Left colon (tissue), 2 donors: ENCODE measurements at regions not wholly inside any gene's neighbourhood (a gene's known extent, or its start where the extent isn't known, plus 50 kb on each side); places are given as distances from the start of the nearest gene placed in this dataset.
A peak's percentile ranks its signal among the peaks of the same experiment; 100 is the strongest.
"Not testable (repeated sequence)": the region's sequence is repeated elsewhere in the genome, so short reads cannot be mapped to it uniquely, and the experiment has no call there.

ENCODE experiments used
- ATAC-seq: fragments of 200-7000 bp; cut with Tn5 transposase; one replicate; pipeline ENCODE4 v1.9.1; 2020; ENCODE audit warnings: mild to moderate bottlenecking, moderate library complexity
- DNase-seq, 2 donors: peaks; one replicate each; pipeline ENCODE4 v3.0.0-alpha.2; 2020
- intact Hi-C, 2 donors: fragments of 100-400 bp; cut with DNase I in 1 of 2; cut with micrococcal nuclease in 1 of 2; formaldehyde crosslinking; loops; one replicate each; pipeline versions ENCODE4 v1.11.2 to v1.14.0; 2022; cut with DNase I, micrococcal nuclease
- donor health status: DM: no; HTN: no; CAD: no.
- donor health status: DM: yes; HTN: yes; CAD: no.

DNA sequence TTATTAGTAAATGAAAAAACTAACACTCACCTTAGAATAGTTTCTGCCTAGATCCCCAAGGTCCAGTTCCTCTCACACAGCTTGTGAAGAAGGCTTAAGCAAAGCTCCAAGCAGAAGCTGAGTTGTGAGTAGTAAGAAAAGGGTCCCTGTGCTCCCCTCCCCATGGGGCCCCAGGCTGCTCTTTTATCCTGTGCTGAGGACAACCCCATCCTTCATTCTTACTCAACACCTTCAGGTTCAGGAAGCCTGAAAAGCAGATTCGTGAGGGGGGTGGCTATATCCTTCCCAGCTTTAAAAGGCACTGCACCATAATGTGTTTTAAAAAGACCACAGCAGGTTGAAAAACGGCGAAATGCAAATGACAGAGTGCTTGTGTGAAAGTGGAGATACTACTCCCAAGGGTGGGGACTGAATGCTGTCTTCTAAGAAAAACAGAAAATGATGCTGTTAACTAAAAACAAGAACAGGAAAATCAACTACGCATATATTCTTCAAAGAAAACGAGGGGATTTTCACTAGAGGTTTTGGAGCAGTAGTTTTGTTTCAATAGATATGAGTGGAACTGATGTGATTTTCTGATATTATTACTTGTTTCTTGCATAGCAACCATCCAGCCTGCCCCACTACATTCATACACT lies 182.7 kb downstream of the KTN1 start:
- intact Hi-C loops: no loop called here
- no peak for DNase-seq
- no peak for ATAC-seq

DNA sequence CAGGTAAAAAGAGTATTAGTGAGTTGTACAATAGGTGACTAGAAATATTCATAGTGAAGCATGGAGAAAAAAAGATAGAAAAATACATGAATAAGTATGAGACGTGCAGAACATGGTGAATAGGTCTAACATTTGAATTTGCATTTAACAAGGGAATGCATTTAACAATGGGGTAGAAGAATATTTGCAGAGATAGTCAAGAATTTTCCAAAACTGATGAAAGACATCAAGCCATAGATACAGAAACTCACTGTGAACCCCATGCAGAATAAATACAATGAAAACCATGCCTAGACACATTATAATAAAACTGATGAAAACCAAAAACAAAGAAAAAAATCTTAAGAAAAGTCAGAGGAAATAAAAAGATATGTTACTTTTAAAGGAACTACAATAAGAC lies 184.8 kb downstream of the KTN1 start:
- intact Hi-C loops: no loop called here
- no peak for ATAC-seq
- no peak for DNase-seq

DNA sequence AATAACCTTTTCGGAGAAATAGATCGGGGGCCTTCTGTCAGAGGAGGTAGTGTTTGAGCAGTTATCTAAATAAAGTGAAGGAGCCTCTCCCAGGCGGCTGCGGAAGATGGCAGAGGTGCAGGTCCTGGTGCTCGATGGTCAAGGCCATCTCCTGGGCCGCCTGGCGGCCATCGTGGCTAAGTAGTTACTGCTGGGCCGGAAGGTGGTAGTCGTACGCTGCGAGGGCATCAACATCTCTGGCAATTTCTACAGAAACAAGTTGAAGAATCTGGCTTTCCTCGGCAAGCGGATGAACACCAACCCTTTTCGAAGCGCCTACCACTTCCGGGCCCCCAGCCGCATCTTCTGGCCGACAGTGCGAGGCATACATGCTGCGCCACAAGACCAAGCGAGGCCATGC lies 186.1 kb downstream of the KTN1 start:
- ATAC-seq: no peak
- intact Hi-C loops: no loop called here
- no peak for DNase-seq

DNA sequence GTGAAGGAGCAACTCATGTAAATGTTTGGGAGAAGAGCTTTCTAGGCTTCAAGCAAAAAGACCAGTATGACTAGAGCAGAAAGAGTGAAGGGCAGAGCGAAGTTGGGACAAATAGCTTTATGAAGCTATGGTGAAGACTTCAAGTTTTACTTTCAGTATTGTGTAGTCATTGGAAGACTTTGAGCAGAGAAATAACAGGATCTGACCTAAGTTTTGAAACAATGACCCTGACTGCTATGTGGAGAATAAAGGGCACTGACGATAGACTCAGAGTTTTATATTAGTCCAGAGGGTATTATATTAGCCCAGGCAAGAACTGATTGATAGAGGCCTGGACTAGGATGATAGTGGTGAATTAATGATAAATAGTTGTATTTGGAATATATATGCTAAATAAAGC lies 187.3 kb downstream of the KTN1 start:
- intact Hi-C loops: no loop called here
- no peak for DNase-seq
- no peak for ATAC-seq

DNA sequence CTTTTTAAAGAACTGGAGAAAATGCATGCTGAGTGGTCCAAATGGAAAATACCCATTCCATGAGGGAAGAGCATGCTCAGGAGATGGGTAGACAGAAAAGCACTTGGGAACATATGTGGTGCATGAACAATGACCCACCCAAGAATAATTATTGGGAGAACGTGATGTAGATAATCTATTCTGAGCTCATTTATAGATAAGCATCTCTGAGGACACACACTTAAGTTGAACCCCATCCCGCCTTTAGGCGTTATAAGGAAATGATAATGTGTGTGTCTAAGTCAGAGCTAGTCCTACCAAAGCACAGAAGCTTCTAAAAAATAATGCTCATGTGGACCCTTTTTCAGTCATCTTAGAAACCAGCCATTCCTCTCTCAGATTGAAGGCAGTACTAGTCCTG lies 189.9 kb downstream of the KTN1 start:
- intact Hi-C loops: no loop called here
- ATAC-seq (no peak), DNase-seq (no peak)

DNA sequence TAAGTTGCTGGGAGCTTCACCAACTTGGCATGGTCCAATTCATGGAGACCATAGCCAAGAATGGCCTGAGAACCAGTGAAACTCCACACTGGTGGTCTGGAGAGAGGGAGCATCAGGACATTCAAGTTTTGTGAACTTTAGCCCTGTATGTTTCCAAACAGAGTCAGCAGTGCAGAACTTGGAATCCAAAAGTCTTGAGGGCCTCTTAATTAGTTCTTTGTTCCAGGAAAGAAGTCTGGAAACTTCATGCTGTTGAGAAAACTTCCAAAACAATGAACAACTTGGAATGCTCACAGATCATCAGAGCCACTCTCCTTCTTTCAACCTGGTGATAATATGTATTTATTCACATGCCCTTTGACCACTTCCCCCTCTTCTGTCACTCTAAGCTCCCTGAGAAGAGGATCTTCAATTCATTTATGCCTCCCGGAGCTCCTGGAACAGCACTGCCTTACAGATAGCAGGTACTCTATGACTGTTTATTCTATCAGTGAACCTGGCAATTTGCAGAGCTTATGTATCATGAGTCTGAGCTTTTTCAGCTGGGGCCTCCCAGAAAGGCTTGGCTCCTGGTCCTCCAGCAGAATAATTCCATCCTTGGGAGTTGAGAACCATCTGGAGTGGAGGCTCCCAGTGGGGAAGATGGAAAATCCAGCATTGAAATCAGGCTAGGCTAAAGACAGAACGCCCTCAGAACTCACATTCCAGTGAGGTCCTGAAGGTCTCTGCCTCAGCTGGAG lies 191.4 kb downstream of the KTN1 start:
- DNase-seq: no peak

DNA sequence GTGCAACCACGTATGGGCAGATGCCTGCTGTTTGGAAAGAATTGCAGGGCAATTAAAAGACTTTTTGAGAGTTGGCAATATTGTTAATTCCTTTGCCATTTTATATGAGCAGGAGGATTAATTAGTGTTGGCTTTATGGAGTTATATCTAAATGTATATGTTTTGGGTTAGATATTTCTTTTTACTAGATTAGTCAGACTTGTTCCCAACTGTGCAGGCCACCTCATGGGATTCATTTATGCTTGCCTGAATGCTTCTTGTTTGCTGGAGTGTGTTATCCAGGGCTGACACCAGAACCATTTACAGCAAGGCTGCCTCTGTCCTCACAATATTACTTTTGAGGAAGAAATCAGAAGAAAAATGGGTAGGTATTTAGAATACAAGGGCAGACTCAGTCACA lies 192.5 kb downstream of the KTN1 start:
- no peak for DNase-seq
- ATAC-seq: no peak
- intact Hi-C loops: no loop called here

More for the DNA sequence above, 191.4 kb downstream of the KTN1 start:
- intact Hi-C loops: no loop called here
- ATAC-seq: no peak

DNA sequence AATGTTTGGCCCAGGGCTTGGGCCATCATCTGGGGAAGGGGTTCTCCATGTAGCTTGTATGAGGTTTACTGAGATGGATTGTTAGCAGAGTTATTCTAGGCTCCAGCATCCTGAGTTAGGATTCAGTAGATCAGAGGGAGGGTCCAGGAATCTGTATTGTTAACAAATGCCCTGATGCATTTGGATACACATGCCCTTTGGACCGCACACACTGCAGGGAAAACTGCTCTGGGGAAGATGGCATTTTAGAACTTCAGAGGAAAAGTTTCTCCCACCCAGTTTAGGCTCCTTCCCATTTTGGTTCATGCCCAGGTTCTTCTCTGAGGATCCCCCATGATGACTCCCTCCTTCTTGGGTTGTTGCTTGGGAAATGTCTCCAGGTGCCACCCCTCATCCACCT lies 193.3 kb downstream of the KTN1 start:
- intact Hi-C loops: no loop called here
- peak; percentile 66 for ATAC-seq
- no peak for DNase-seq

DNA sequence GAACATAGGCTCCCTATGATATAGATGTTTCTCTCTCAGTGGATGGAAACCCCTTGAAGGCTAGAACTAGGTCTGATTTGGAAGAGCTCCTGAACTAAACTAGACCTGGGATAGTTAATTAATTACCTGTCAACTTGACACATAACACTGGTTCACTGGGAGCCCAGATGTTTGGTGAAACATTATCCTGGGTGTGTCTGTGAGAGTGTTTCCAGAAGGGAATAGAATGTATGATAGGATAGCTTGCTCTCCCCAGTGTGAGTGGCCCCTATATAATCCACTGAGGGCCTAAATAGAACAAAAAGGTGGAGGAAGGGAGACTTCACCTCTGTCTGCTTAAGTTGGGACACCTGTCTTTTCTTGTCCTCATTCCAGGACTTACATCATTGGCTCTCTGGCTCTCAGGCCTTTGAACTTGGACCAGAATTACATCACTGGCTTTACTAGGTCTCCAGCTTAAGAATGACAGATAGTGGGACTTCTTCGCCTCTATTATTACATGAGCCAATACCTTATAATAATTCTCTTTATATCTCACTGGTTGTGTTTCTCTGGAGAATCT lies 194.1 kb downstream of the KTN1 start:
- intact Hi-C loops: no loop called here
- ATAC-seq (peak; percentile 54), DNase-seq (no peak)

DNA sequence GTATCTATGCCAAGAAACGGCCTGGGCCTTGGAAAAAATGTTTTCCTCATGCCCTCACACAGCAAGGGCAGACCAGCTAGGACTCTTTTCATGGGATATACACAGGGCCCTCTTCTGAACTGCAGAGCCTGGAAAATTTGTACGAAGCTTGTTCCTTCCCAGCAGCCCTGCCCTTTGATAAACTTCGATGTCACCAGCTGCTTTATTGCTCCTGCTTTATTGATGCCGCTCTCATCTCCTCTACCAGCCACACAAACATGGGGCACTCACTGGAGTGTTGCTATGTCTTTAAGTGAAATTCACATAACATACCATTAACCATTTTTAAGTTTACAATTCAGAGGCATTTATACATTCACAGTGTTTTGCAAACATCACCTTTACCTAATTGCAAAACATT lies 197.9 kb downstream of the KTN1 start:
- ATAC-seq (peak; percentile 82), DNase-seq (no peak)
- intact Hi-C loops: no loop called here

DNA sequence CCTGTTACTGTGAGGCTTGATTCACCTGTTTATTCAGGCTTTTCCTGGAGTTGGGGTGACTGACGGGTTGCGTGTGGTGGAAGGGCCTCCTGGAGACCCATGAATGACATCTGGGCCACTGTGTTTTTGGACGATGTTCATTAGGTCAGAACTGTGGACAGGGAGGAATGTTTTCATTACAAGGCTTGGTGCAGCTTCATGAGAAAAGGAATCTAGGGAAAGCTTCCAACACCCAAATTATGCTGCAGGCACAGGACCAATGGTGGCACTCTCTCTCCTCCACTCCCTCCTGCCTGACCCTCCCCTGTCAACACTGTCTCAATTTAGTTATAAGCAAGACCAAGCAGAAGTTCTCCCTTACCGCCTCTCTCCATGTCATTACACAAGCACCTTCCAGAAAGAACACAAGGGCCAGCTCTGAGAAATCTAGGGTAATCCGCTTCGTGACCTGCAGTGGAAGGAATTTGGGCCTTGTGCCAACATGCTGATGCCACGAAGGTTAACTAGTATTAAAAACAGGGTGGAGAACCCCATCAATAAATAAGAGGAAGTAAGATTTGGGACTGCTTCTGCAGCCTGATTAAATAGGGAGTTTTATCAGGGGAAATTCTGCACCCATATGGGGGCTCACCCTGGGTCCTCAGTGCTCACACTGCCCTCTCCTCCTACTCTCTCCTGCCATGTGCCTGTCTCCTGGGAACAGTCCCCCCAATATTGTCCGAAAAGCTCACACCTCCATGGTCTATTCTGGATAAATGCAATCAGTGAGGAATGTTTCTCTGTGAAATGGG lies 200.3 kb downstream of the KTN1 start:
- intact Hi-C loops: no loop called here
- DNase-seq (no peak), ATAC-seq (no peak)

DNA sequence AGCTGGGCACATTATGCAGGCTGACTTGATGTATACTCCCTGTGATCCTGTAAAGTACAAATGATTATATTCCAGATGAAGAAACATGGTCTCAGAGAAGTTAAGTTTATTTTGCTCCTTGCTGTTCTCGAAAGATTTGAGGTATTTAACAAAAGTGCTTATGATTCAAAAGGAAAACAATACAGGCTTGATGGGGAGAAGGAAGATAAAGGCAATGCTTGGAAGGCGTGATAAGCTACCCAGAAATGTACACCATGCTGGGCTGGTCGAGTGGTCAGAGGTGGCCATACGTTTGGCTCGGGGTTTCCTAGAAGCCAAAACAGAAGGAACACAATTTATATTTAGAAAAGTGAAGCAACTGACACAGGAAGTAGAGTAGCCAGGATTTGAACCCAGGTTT lies 201.0 kb downstream of the KTN1 start:
- intact Hi-C loops: no loop called here
- ATAC-seq: no peak
- DNase-seq: no peak

DNA sequence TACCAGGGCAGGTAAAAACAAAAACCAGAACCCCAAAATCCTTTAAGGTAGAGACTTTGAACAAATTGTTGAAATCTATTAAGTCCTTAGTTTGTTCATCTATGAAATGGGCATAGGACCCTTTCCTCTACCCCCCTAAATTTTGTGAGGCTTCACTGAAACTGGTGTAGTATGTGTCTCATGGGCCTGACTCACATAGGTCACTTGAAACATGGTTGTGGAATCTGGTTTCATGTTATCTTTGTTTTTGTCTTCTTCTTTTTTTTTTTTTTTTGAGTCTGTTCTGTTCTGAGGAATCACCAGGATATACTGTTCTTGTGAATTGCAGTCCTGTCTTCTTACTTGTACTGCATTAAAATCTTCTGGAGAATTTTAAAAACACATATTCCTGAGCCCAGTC lies 202.2 kb downstream of the KTN1 start:
- intact Hi-C loops: no loop called here
- no peak for ATAC-seq
- no peak for DNase-seq

DNA sequence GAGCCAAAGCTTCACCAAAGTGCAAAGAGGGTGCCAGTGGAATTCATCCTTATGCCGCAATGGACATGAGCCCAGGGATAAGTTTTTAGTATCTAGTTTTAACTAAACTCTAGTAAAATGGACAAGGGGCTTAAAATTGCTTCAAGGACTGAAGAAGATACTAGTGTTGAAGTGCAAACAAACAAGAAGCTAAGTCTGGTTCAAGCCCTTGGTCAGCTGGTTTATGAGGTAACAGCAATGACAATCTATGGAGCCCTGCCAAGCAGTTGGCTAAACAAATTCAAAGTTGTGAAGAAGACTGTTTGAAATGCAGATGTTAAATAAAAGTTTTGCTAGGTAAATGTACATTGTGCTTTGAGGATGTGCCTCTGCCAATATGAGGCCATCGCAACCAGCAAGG lies 209.4 kb downstream of the KTN1 start:
- ATAC-seq (peak; percentile 56), DNase-seq (no peak)
- intact Hi-C loops: no loop called here

DNA sequence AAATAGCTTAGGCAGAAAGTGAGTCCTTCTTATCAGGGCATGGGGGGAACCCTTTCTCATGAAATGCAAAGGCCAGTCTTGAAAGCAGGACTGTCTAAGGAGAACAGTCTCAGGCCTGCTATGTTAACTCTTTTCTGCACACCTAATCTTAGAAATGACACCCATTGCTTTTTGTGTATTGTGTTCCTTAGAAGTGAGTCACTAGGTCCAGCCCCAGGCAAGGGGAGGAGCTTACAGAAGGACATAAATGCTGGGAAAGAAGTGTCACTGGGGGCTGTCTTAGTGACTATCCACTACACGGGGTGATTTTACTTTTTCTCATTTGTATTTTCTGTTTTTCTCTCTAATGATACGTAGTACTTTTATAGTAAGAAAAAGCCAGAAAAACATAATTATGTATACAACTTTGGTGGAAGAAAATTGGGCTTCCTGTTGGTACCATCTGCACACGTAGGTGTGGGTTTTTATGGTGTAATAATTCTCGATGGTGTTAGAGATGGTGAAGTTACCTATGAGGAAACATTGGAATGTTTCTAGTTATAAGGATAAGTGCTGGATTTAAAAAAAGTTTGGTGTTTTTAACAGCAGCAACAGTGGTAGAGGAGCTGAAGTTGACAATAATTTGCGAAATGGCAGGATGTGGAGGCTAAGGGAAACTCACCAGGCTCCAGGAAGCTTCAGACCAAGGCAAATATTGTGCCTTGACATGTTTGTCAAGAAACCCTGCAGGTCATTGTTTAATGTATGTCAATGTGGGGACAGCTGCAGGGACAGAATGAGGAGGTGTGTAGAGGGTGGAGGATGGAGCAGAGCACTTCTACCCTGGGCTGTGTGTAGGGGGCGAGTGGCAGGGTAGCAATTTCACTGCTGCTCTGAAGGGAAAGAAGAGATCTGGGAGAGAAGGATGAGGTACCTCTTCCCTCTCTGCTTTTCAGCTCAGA lies 214.9 kb downstream of the KTN1 start:
- DNase-seq: peak in 1 of 2 donors; percentile 39
- intact Hi-C loops: no loop called here
- ATAC-seq: peak; percentile 76

DNA sequence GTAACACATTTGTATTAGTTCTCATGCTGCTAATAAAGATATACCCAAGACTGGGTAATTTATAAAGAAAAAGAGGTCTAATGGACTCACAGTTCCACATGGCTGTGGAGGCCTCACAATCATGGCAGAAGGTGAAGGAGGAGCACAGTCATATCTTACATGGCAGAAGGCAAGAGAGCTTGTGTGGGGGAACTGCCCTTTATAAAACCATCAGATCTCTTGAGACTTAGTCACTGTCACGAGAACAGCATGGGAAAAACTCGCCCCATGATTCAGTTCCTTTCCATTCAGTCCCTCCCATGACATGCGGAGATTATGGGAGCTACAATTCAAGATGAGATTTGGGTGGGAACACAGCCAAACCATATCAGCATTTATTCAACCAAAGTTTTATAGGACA lies 216.5 kb downstream of the KTN1 start:
- intact Hi-C loops, ATAC-seq, DNase-seq: not testable (repeated sequence)

DNA sequence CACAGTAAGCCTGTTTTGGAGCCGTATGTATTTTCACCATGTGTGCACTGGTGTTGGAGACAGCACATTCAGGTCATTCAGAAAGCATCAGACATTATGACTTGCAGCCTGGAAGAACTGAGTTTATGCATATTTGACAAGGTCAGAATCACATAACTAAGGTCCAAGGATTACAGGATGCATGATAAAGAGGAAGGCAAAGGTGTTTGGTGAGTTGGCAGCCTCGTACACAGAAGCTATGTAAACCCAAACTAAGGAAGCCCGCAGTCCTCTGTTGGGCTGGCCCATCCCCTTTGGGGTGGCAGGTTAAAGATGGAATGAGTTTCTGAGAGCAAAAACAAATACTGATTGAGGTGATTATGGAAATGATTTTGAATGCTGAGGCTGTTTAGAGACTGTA lies 218.4 kb downstream of the KTN1 start:
- intact Hi-C loops: no loop called here
- DNase-seq: no peak

DNA sequence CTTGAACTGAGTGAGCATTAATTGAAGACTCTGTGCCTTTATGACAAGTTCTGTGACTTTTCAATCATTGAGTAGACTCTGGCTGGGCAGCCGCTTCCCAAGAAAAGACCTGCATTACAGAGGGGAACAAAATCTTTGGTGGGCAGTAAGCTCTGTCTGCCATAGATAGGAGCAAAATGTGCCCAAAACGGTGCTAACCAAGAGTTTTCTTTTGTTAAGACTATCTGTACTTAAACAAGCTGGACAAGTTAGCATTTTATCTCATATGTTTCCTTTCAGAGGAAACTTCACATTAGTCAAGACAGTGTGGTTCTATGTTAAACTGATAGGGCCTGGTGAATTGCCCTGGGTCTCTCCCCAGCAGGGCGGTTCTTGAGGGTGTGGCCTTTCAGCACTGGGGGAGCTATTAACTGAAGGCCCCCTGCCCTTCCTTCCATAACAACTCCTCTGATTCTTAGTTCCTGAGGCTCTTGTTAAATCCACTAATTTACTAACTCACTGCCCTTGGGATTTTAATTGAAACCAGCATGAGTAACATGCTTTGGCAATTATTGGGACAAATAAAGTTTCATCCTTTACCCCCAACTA lies 219.6 kb downstream of the KTN1 start:
- ATAC-seq (no peak), DNase-seq (no peak)
- intact Hi-C loops: no loop called here

More for the DNA sequence above, 218.4 kb downstream of the KTN1 start:
- no peak for ATAC-seq
